GM12878 (cell line): ENCODE measurements at regions not wholly inside any gene's neighbourhood (a gene's known extent, or its start where the extent isn't known, plus 50 kb on each side); places are given as distances from the start of the nearest gene placed in this dataset.

ENCODE experiments used
- ATAC-seq: fragments of 200-7000 bp; cut with Tn5 transposase; 3 replicates; pipeline ENCODE4 v1.9.1; 2020; ENCODE audit warnings: mild to moderate bottlenecking, moderate library complexity
- BruUV-seq: library from RNA; stranded (reverse); fragments of 400-500 nt; replicated peaks from 2 replicates; lab custom pipeline; 2021; lab: Mats Ljungman, UMichigan
- CTCF ChIA-PET: fragments of 300-600 bp; sonication (Branson Sonifier 250); formaldehyde crosslinking; extraction: SDS; loops from one replicate; lab custom pipeline; 2021; ENCODE audit warnings: inconsistent platforms; lab: Yijun Ruan, JAX
- POLR2A ChIA-PET: fragments of 350-600 bp; formaldehyde crosslinking; extraction: SDS; loops from one replicate; lab custom pipeline; 2021; ENCODE audit warnings: inconsistent platforms; lab: Charles Lee
- RAD21 ChIA-PET: fragments of 300-600 bp; sonication (Branson Sonifier 250); formaldehyde crosslinking; loops from one replicate; lab custom pipeline; 2023; ENCODE audit warnings: antibody characterized with exemption; ENCODE audit not compliant: unreplicated experiment; lab: Charles Lee
- SMC1A ChIA-PET: fragments of 300-600 bp; sonication (Branson Sonifier 250); formaldehyde crosslinking; loops from one replicate; lab custom pipeline; 2023; ENCODE audit not compliant: unreplicated experiment, uncharacterized antibody; lab: Charles Lee
- DNase-seq: peaks from one replicate; pipeline ENCODE4 v3.0.0-alpha.2; 2011; ENCODE audit warnings: low read depth, low spot score
- FAIRE-seq: peaks from 3 replicates; lab custom pipeline; 2011; peaks lifted over from hg19 to GRCh38; lab: Jason Lieb, UNC
- H2AFZ ChIP-seq: 2 replicates; pipeline ENCODE4 v1.6.0; 2011; ENCODE audit warnings: low read depth, low read length, control low read depth; ENCODE audit not compliant: control insufficient read depth
- H3K27ac ChIP-seq: 2 replicates; pipeline ENCODE4 v1.5.1; 2011; ENCODE audit warnings: control low read depth; ENCODE audit not compliant: control insufficient read depth, insufficient read depth
- H3K27me3 ChIP-seq, 2 experiments: replicated peaks in 1 of 2; 2 replicates each; pipeline versions ENCODE4 v1.6.0 to v1.6.1; 2011; ENCODE audit warnings: low read length in 1 of 2; ENCODE audit not compliant: control insufficient read depth in 2 of 2, insufficient read depth in 2 of 2
- H3K36me3 ChIP-seq, 2 experiments: 2 replicates each; pipeline ENCODE4 v1.5.1; 2011; ENCODE audit warnings: low read length in 1 of 2; ENCODE audit not compliant: control insufficient read depth in 2 of 2, insufficient read depth in 2 of 2
- H3K4me1 ChIP-seq: 2 replicates; pipeline ENCODE4 v1.6.1; 2011; ENCODE audit warnings: mild to moderate bottlenecking, low read length, moderate library complexity, mixed read lengths; ENCODE audit not compliant: control insufficient read depth, insufficient read depth
- H3K4me2 ChIP-seq: 2 replicates; pipeline ENCODE4 v1.6.0; 2011; ENCODE audit warnings: control low read depth; ENCODE audit not compliant: control insufficient read depth, insufficient read depth
- H3K4me3 ChIP-seq: fragments of 200-600 bp; sonication (generic); 2 replicates; pipeline ENCODE4 v1.5.1; 2016
- H3K79me2 ChIP-seq: 2 replicates; pipeline ENCODE4 v1.6.0; 2011; ENCODE audit warnings: low read length; ENCODE audit not compliant: control insufficient read depth, insufficient read depth
- H3K9ac ChIP-seq: 2 replicates; pipeline ENCODE4 v1.8.0; 2011; ENCODE audit warnings: low read length, control low read depth, mixed read lengths; ENCODE audit not compliant: control insufficient read depth, insufficient read depth
- H3K9me3 ChIP-seq: replicated peaks from 3 replicates; pipeline ENCODE4 v1.5.1; 2011; ENCODE audit warnings: mild to moderate bottlenecking, low read length; ENCODE audit not compliant: control insufficient read depth, insufficient read depth
- H4K20me1 ChIP-seq: 2 replicates; pipeline ENCODE4 v1.6.0; 2011; ENCODE audit not compliant: control insufficient read depth, insufficient read depth
- EP300 ChIP-seq, 2 experiments: fragments of 150-350 bp in 1 of 2; IDR thresholded peaks; 2 replicates each; pipeline ENCODE4 v1.6.1; 2011 to 2012; ENCODE audit warnings: low read depth in 2 of 2, low read length in 2 of 2, borderline replicate concordance in 1 of 2, improper control_type of control experiment in 1 of 2, inconsistent platforms in 1 of 2; ENCODE audit not compliant: control insufficient read depth in 1 of 2
- KAT2A ChIP-seq: conservative IDR thresholded peaks from 2 replicates; pipeline ENCODE4 v1.6.1; 2011; ENCODE audit warnings: low read depth, low read length; ENCODE audit not compliant: control insufficient read depth
- RELB ChIP-seq: fragments of 450-650 bp; IDR thresholded peaks from 2 replicates; pipeline ENCODE4 v1.6.1; 2017; ENCODE audit warnings: low read depth, mild to moderate bottlenecking, moderate library complexity
- RUNX3 ChIP-seq: IDR thresholded peaks from 2 replicates; pipeline ENCODE4 v1.6.1; 2012; ENCODE audit warnings: low read length, inconsistent platforms
- SKIL ChIP-seq: fragments of 450-650 bp; IDR thresholded peaks from 2 replicates; pipeline ENCODE4 v1.6.1; 2017; ENCODE audit warnings: mild to moderate bottlenecking, low read depth, inconsistent platforms; ENCODE audit not compliant: poor library complexity, severe bottlenecking
- STAT1 ChIP-seq: fragments of 450-650 bp; conservative IDR thresholded peaks from 2 replicates; pipeline ENCODE4 v1.6.1; 2014; ENCODE audit warnings: antibody characterized with exemption, mild to moderate bottlenecking
- ZNF217 ChIP-seq: fragments of 450-650 bp; IDR thresholded peaks from 2 replicates; pipeline ENCODE4 v1.6.1; 2017; ENCODE audit warnings: antibody characterized with exemption, mild to moderate bottlenecking
- WGBS: methylation state at CpG from one replicate; pipeline ENCODE4 v1.1.6; 2016; ENCODE audit warnings: low lambda C conversion rate; ENCODE audit not compliant: insufficient replicate concordance, insufficient coverage; ENCODE audit errors: missing lambda C conversion rate; 5-methylcytosine and 5-hydroxymethylcytosine counted together
- in situ Hi-C: fragments of 300-500 bp; cut with MboI; formaldehyde crosslinking; loops from 9 replicates; pipeline ENCODE4 v1.14.3; 2018; ENCODE audit warnings: mixed read lengths
- intact Hi-C: fragments of 100-400 bp; cut with micrococcal nuclease; formaldehyde crosslinking; loops from one replicate; pipeline ENCODE4 v1.14.2; 2022; ENCODE audit not compliant: unreplicated experiment

- TF ChIP-seq ZNF217 (no peak), SKIL (no peak), EP300 (IDR thresholded peaks at IDR 0.05; ENCODE audit: borderline replicate concordance in 1 of 2, control insufficient read depth in 1 of 2, low read depth in 2 of 2, low read length in 2 of 2) (no peak)
Observed at GRCh38 chr4:33482773-33483172, 2761.5 kb downstream of the ARAP2 start (continued).

- FAIRE-seq (no peak), DNase-seq (no peak), ATAC-seq (no peak)
- Histone ChIP-seq H3K27me3 (no peaks in the 10 kb centered on the region), H3K4me1 (no peaks in the 10 kb centered on the region), H3K4me2 (no peak overlapping the region), H2AFZ (no peak overlapping the region), H3K9me3 (no peaks in the 10 kb centered on the region), H4K20me1 (no peaks in the 10 kb centered on the region), H3K4me3 (no peak overlapping the region), H3K27ac (no peak overlapping the region)
- in situ Hi-C loops, result no loop called here
- POLR2A ChIA-PET, result no interaction called here
- CTCF ChIA-PET, result no interaction called here
- BruUV-seq, result no TSS peak
- intact Hi-C loops, result no loop called here
- RAD21 ChIA-PET, result no interaction called here
- TF ChIP-seq RELB (no peak), STAT1 (no peak), ZNF217 (no peak), RUNX3 (no peak), KAT2A (no peak)
- TF ChIP-seq, all 136 proteins: peak for 0
- no peaks in the 10 kb centered on the region for H3K36me3 ChIP-seq
- no peaks in the 10 kb centered on the region for H3K79me2 ChIP-seq
- SMC1A ChIA-PET, result interaction anchor here (0.7 kb wide), 1 partner anchor 93 kb away, joined by 4 read pairs; no protein-coding TSS in a partner anchor
- H3K9ac ChIP-seq, result no peak overlapping the region
- WGBS, result 17% methylated on average over 3 of the region's 3 CpGs
Observed at GRCh38 chr4:33485111-33485510, 2759.2 kb downstream of the ARAP2 start.
